ENCODE measurements at regions not wholly inside any gene's neighbourhood (a gene's known extent, or its start where the extent isn't known, plus 50 kb on each side); places are given as distances from the start of the nearest gene placed in this dataset.

- DNase-seq (ENCODE audit: low read depth in 2 of 2): no peak
Observed at GRCh38 chr9:25613709-25614108, 64.5 kb downstream of the TUSC1 start.

GRCh38 chr9:25603106-25603505 is 75.1 kb downstream of the TUSC1 start:
- no peak for DNase-seq (ENCODE audit: low read depth in 2 of 2)

- DNase-seq (ENCODE audit: low read depth in 2 of 2): no peak
Observed at GRCh38 chr9:25602400-25603044, 75.7 kb downstream of the TUSC1 start.

DNA sequence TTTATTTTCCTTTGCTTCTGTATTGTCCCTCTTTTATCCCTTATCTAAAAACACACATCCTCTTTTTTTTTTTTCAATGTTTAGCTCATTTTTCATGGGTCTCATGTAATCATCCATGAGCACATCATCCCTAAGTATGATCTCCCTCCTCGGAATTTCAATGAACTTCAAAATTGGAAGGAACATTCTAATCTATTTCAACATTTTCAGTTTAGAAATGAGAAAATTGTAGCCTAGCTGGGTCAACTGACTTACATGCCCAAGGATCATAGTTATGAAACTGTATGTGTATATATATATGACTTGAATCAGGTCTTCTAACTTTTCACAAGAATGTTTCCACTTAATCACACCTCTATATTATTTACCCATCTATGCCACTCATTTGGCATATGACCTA is 77.7 kb downstream of the TUSC1 start:
- no peak for DNase-seq (ENCODE audit: low read depth in 2 of 2)

- DNase-seq (ENCODE audit: low read depth in 2 of 2): no peak
Observed at GRCh38 chr9:25584611-25585010, 93.6 kb downstream of the TUSC1 start.

DNA sequence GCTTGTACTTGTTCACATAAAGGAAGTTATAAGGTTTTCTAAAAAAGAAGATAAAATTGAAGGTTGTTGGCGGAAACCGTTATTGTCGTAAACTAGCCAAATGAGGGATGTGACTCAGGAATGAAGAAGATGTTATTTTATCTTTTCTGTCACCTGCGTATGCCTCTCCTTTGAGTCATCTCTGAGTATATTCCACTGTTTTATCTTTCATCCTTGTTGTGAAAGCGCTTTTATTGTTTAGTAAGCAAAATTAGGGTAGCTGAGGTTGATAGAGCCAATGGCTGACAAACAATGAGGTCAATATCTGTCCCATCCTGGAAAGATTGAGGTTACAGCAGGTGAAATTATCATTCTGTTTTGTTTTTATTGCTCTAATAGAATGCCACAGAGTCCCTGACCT is 105.0 kb downstream of the TUSC1 start:
- DNase-seq (ENCODE audit: low read depth in 2 of 2): no peak

DNA sequence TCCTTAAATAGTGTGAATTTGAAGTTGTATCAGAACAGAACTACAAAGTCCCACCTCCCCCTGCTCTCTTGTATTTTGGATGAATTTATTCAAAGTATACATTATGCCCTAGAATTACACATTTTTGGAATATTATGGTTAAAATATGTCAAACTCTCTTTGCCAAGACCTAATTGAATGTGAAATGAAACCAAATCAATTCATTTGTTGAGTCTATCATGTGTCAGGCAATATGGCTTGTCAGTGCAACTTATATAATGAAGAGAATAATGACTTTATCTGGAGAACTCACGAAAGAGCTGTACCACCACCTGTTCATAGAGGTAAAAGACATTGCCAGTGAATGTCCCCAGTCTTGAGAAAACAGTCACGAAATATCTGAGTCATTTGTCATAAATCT is 106.8 kb downstream of the TUSC1 start:
- no peak for DNase-seq (ENCODE audit: low read depth in 2 of 2)

- DNase-seq (ENCODE audit: low read depth in 2 of 2): no peak
Observed at GRCh38 chr9:25570802-25571201, 107.4 kb downstream of the TUSC1 start.

DNA sequence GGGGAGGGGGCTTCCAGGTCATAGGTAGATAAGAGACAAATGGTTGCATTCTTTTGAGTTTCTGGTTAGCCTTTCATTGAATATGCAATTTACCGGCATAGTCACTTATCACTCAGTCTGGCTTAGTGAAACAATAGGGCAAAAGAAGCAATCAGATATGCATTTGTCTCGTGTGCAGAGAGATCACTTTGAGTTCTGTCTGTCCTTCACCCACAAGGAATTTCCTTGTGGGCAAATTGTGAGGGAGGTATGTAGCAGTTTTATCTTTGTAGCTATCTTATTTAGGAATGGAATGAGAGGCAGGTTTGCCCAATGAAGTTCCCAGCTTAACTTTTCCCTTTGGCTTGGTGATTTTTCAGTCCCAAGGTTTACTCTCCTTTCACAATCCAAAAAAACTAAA is 116.1 kb downstream of the TUSC1 start:
- DNase-seq (ENCODE audit: low read depth in 2 of 2): no peak

DNA sequence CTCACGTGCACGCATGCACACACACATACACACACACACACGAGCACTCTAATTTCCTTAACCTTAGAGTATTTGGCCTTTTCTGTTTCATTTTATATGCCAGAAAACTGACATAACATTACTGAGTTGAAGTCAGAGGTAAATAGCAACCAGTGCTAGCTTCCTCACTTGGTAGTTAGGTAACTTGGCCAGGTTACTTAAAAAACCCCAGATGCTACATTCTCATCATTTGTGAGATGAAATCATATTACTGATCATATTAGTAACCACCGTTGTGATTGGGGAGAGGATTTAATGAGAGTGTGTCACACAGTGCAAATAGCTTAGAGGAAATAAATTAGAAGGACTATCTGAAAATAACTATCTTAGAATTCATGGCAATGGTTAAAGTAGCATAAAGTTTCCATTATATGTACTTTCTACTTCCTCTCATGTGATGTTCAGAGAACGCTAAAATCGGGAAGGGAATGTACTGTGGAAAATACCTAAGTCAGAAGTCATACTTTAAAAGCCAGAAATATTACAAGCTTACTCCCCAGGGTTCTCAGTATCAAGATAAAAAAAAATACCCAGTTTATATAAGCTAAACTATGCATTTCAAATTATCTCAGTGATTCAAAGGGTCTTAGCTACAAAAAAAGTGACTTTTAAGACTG is 120.5 kb downstream of the TUSC1 start:
- DNase-seq (ENCODE audit: low read depth in 2 of 2): no peak

DNA sequence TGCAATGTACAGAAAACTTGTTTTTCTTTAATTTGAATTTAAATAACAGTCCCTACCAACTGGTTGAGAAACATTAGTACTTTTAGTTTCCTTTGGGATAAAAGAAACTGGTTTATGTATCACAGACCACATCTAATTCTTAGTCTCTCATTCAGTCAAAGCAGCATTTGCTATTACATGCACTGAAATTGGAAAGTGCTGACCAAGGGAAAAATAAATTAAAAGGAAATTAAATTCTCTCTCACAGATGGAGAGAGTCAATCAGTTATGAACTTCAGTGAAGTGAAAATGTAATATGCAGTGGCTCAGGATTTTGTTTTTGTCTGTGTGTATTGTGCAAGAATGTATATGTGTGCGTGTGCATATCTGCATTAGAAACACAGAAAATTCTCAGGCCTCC is 121.7 kb downstream of the TUSC1 start:
- DNase-seq (ENCODE audit: low read depth in 2 of 2): no peak

DNA sequence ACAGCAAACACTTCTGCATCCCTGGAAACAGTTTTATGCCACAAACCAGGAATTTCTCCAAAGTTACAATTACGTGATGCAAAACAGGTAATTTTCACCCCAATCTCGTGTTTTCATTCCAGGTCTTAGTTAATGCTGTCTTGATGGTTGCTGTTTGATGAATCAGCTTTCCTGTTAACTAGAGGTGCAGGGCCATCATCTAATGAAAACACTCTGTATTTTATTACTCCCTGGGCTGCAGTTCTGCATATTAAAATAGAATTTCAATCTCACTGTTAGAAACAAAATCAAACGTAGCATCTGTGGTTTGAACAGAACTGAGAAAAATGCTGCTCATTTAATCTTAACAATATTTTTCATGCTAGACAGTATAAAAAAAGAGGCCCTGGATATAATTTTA is 129.4 kb downstream of the TUSC1 start:
- DNase-seq (ENCODE audit: low read depth in 2 of 2): no peak

DNA sequence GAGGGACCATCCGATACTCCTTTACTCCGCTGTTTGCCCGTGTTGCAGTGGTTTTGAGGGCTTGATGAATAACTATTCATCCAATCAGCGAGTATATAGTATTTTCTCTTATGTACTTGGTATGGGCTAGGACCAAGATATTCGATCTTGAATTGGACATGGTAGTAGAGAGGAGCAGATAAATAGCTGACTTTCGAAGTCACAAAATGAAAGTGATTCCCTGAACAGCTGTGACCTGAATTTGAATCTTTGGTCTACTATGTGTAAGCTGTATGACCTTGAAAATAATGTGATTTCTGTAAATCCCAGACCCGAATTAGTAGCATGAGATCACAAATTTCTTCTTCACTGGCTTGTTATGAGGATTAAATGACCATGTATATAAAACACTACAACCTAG is 134.4 kb downstream of the TUSC1 start:
- DNase-seq (ENCODE audit: low read depth in 2 of 2): no peak

DNA sequence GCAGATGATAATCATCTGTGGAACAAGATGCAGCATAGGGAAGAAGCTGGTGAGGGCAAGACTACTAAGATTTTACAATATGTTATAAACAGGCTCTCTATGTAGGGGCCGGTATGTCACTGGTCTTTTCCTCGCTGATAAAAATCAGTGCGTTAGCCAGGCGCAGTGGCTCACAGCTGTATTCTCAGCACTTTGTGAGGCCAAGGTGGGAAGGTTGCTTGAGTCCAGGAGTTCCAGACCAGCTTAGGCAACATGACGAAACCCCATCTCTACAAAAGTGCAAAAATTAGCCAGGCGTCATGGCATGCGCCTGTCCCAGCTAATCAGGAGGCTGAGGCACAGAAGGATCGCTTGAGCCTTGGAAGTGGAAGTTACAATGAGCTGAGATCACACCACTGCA is 135.9 kb downstream of the TUSC1 start:
- no peak for DNase-seq (ENCODE audit: low read depth in 2 of 2)

DNA sequence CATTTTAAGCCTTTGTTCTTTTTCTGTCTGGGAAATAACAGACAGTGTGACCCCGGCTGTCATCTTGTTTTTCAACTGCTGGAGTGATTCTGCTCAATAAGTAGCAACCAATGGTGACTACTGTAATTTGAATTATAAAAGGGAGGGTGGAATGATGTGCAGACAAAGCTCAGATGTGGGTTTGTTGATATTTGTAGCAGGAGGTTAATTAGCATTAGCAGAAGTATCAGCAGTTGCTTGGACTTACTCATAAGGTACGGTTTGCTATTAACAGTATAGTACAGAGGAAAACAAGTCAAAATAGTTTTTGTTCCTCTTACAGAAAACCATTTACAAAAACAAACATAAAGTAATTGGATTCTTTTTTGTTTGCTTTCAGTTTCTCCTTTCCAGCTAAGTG is 140.4 kb downstream of the TUSC1 start:
- DNase-seq (ENCODE audit: low read depth in 2 of 2): no peak

GRCh38 chr9:25519286-25519685 is 159.0 kb downstream of the TUSC1 start:
- DNase-seq (ENCODE audit: low read depth in 2 of 2): no peak

DNA sequence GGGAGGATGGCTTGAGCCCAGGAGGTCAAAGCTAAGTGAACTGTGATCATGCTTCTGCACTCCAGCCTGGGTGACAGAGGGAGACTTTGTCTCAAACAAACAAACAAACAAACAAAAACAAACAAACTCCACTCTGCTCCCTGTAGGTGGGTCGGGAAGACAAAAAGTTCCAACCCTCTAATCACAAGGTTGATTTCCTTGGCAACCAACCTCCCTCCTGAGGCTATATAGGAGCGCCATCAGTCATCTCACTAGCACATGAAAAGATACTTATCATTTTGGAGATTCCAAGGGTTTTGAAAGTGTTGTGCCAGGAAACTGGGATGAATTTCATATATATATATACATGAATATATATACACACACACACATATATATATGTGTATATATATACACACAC is 160.5 kb downstream of the TUSC1 start:
- no peak for DNase-seq (ENCODE audit: low read depth in 2 of 2)

DNA sequence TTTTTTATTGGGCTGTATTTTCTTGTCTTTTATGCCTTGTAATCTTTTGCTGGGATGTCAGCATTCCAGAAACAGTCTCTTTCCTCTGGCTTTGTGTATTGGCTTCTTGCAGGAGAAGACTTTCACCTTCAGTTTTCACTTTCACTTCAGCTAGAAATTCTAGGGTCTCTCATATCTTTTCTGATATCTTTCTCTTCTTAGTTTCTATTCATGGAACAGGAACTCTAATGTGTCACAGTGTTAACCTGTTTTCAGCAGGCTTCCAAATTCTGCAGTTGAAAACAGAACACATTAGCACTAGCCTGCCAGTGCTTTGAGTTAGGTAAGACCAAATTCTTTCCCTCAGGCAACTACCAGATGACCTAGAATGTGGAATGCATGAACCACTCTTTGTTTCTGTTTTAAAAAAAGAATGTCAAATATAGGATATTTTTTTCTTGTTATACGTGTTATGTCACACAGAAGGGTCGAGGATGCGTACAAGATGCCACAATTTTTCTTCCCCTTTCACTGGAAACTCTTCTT is 164.7 kb downstream of the TUSC1 start:
- no peak for DNase-seq (ENCODE audit: low read depth in 2 of 2)

DNA sequence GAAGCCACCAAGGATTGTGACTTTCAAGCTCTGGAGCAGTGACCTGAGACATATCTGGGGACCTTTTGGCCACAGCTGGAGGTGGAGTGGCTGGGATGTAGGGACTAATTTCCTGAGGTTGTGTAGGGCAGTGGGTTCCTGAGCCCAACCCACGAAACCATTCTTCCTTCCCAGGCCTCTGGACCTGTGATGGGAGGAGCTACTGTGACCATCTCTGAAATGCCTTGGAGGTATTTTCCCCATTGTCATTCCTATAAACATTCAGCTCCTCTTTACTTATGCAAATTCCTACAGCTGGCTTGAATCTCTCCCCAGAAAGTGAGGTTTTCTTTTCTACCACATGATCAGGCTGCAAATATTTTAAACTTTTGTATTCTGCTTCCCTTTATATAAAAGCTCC is 172.6 kb downstream of the TUSC1 start:
- DNase-seq (ENCODE audit: low read depth in 2 of 2): no peak

- DNase-seq (ENCODE audit: low read depth in 2 of 2): no peak
Observed at GRCh38 chr9:25481372-25481771, 196.9 kb downstream of the TUSC1 start.

GRCh38 chr9:25480696-25481095 is 197.5 kb downstream of the TUSC1 start:
- no peak for DNase-seq (ENCODE audit: low read depth in 2 of 2)

DNA sequence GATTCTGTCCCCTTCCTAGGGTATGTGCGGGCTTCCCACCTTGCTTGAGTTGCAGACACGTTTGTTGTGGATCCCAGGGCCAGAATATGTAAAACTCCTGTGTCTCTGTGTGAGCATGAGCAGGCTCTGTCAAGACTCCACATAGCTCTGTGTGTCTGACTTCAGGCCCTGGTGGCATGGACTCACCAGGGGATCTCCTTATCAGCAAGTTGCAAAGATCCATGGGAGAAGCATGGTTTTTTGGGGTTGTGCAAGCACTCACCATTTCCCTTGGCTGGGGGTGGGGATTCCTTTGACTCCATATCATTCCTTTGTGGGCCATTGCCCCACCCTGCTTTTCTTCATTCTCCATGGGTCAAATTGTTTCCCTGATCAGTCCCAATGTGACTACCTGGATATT is 205.6 kb downstream of the TUSC1 start:
- DNase-seq (ENCODE audit: low read depth in 2 of 2): no peak

DNA sequence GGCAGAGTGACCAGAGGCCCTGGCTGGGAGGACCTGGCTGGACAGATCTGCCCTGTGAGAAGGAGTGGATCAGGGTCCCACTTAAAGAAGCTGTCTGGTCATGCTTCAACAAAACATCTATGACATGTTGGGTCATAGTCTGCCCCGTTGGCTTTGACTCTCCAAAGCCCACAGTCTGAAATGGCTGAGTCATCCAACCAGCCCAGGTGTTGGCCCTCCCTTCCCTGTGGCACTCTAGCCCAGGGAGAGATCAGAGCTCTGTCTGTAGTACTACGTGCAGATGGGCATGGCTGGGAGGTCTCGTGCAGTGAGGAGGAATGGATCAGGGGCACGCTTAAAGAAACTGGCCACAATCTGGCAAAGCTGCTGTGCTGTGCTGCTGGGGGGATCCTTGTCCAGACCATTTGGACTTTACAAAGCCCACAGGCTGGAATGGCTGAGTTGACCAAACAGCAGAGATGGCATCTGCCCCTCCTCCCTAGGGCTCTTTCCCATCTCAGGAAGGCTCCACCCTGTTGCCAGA is 206.1 kb downstream of the TUSC1 start:
- no peak for DNase-seq (ENCODE audit: low read depth in 2 of 2)

GRCh38 chr9:25461416-25461815 is 216.8 kb downstream of the TUSC1 start:
- no peak for DNase-seq (ENCODE audit: low read depth in 2 of 2)
